Peyer's patch (tissue), 4 donors: ENCODE measurements at regions not wholly inside any gene's neighbourhood (a gene's known extent, or its start where the extent isn't known, plus 50 kb on each side); places are given as distances from the start of the nearest gene placed in this dataset.

Source experiments
- DNase-seq, 3 donors: peaks; one replicate each; pipeline ENCODE4 v3.0.0-alpha.2; 2017 to 2019
- H3K27ac ChIP-seq, 4 donors: fragments of 200-600 bp; sonication (generic); one replicate each; pipeline ENCODE4 v1.5.1; 2016 to 2019
- H3K27me3 ChIP-seq, 2 donors: fragments of 200-600 bp; sonication (generic); one replicate each; pipeline ENCODE4 v1.5.1; 2019
- H3K36me3 ChIP-seq, 3 donors: fragments of 200-600 bp; sonication (generic); one replicate each; pipeline ENCODE4 v1.5.1; 2016 to 2019
- H3K4me1 ChIP-seq, 4 donors: fragments of 200-600 bp; sonication (generic); one replicate each; pipeline ENCODE4 v1.5.1; 2016 to 2019
- H3K4me3 ChIP-seq, 4 donors: fragments of 200-600 bp; sonication (generic); 1 replicate in 3 of 4; 2 replicates in 1 of 4; pipeline ENCODE4 v1.5.1; 2016 to 2019; ENCODE audit warnings: mild to moderate bottlenecking in 1 of 4
- H3K9me3 ChIP-seq, 4 donors: fragments of 200-600 bp; sonication (generic); one replicate each; pipeline ENCODE4 v1.5.1; 2016 to 2019; ENCODE audit warnings: mild to moderate bottlenecking in 1 of 4
- CTCF ChIP-seq, 6 experiments: fragments of 450-650 bp in 4 of 6; fragments of 200-600 bp in 2 of 6; sonication (generic) in 1 of 6; IDR thresholded peaks; one replicate each; pipeline ENCODE4 v1.5.1; 2017 to 2019; ENCODE audit warnings: antibody characterized with exemption in 6 of 6, mild to moderate bottlenecking in 3 of 6, moderate library complexity in 1 of 6
- POLR2A ChIP-seq, 2 donors: fragments of 450-650 bp; IDR thresholded peaks; one replicate each; pipeline ENCODE4 v1.5.1; 2017; ENCODE audit warnings: antibody characterized with exemption in 2 of 2, mild to moderate bottlenecking in 2 of 2, moderate library complexity in 2 of 2

- no peak for TF ChIP-seq POLR2A (IDR thresholded peaks at IDR 0.05)
- no peak for TF ChIP-seq CTCF (IDR thresholded peaks at IDR 0.05)
- Histone ChIP-seq H3K9me3 (no peaks in the 10 kb centered on the region), H3K4me1 (no peaks in the 10 kb centered on the region), H3K27me3 (no peaks in the 10 kb centered on the region), H3K27ac (no peak overlapping the region), H3K4me3 (no peak overlapping the region), H3K36me3 (no peaks in the 10 kb centered on the region)
- DNase-seq = no peak
These were observed 694.6 kb downstream of the CPS1 start for GRCh38 chr2:211251016-211251415.

GRCh38 chr2:211258646-211259335 is 702.4 kb downstream of the CPS1 start:
- DNase-seq = no peak
- no peaks in the 10 kb centered on the region for H3K4me1 ChIP-seq
- no peak overlapping the region for H3K27ac ChIP-seq
- no peak overlapping the region for H3K4me3 ChIP-seq
- H3K36me3 ChIP-seq = no peaks in the 10 kb centered on the region
- no peaks in the 10 kb centered on the region for H3K27me3 ChIP-seq
- no peak for TF ChIP-seq POLR2A (IDR thresholded peaks at IDR 0.05)
- TF ChIP-seq CTCF (IDR thresholded peaks at IDR 0.05) = no peak
- no peaks in the 10 kb centered on the region for H3K9me3 ChIP-seq

- no peak for TF ChIP-seq POLR2A (IDR thresholded peaks at IDR 0.05)
- no peak for TF ChIP-seq CTCF (IDR thresholded peaks at IDR 0.05)
- H3K27me3 ChIP-seq = no peaks in the 10 kb centered on the region
- H3K27ac ChIP-seq = no peak overlapping the region
- H3K36me3 ChIP-seq = no peaks in the 10 kb centered on the region
- no peaks in the 10 kb centered on the region for H3K4me1 ChIP-seq
- H3K4me3 ChIP-seq = no peak overlapping the region
- no peaks in the 10 kb centered on the region for H3K9me3 ChIP-seq
- DNase-seq = no peak
These were observed 703.6 kb downstream of the CPS1 start for GRCh38 chr2:211259831-211260476.

- no peaks in the 10 kb centered on the region for H3K9me3 ChIP-seq
- H3K27ac ChIP-seq = no peak overlapping the region
- no peak overlapping the region for H3K4me3 ChIP-seq
- H3K36me3 ChIP-seq = no peaks in the 10 kb centered on the region
- H3K4me1 ChIP-seq = no peaks in the 10 kb centered on the region
- TF ChIP-seq CTCF (IDR thresholded peaks at IDR 0.05) = no peak
- TF ChIP-seq POLR2A (IDR thresholded peaks at IDR 0.05) = no peak
- no peak for DNase-seq
- H3K27me3 ChIP-seq = no peaks in the 10 kb centered on the region
These were observed 713.9 kb downstream of the CPS1 start for GRCh38 chr2:211270257-211270656.

GRCh38 chr2:211281430-211282073 is 725.2 kb downstream of the CPS1 start:
- Histone ChIP-seq H3K4me1 (no peaks in the 10 kb centered on the region), H3K27me3 (no peaks in the 10 kb centered on the region), H3K36me3 (no peaks in the 10 kb centered on the region), H3K9me3 (no peaks in the 10 kb centered on the region), H3K4me3 (no peak overlapping the region), H3K27ac (no peak overlapping the region)
- no peak for DNase-seq
- no peak for TF ChIP-seq POLR2A (IDR thresholded peaks at IDR 0.05)
- TF ChIP-seq CTCF (IDR thresholded peaks at IDR 0.05) = no peak
